H1 (cell line): ENCODE measurements at regions not wholly inside any gene's neighbourhood (a gene's known extent, or its start where the extent isn't known, plus 50 kb on each side); places are given as distances from the start of the nearest gene placed in this dataset.

Experiments
- CTCF ChIP-seq, 3 experiments: IDR thresholded peaks; 1 replicate in 2 of 3; 2 replicates in 1 of 3; pipeline versions ENCODE4 v1.5.1 to v1.6.1; 2011; ENCODE audit warnings: low read length in 3 of 3, mild to moderate bottlenecking in 3 of 3, inconsistent platforms in 2 of 3, low read depth in 1 of 3, moderate library complexity in 1 of 3; ENCODE audit not compliant: insufficient read depth in 1 of 3; ENCODE audit errors: control extremely low read depth in 1 of 3
- MAFK ChIP-seq: IDR thresholded peaks from 2 replicates; pipeline ENCODE4 v1.6.1; 2012; ENCODE audit warnings: low read depth, mild to moderate bottlenecking, improper control_type of control experiment, low read length
- PHF8 ChIP-seq: fragments of 200-600 bp; sonication (generic); conservative IDR thresholded peaks from 2 replicates; pipeline ENCODE4 v1.7.1; 2012; ENCODE audit warnings: low read depth, mild to moderate bottlenecking, inconsistent platforms, low read length, moderate library complexity
- POLR2AphosphoS5 ChIP-seq: IDR thresholded peaks from 2 replicates; pipeline ENCODE4 v1.6.1; 2011; ENCODE audit warnings: low read depth, low read length
- TF ChIP-seq, protein P1 (sequence below): fragments of 300-600 bp; sonication (generic); IDR thresholded peaks from 2 replicates; pipeline ENCODE4 v1.7.1; 2012; ENCODE audit warnings: low read length, moderate library complexity, mild to moderate bottlenecking, inconsistent platforms; ENCODE audit not compliant: insufficient replicate concordance

GRCh38 chr11:27239305-27239942 is 123.6 kb downstream of the CCDC34 start (continued):
- TF ChIP-seq, protein P1, sequence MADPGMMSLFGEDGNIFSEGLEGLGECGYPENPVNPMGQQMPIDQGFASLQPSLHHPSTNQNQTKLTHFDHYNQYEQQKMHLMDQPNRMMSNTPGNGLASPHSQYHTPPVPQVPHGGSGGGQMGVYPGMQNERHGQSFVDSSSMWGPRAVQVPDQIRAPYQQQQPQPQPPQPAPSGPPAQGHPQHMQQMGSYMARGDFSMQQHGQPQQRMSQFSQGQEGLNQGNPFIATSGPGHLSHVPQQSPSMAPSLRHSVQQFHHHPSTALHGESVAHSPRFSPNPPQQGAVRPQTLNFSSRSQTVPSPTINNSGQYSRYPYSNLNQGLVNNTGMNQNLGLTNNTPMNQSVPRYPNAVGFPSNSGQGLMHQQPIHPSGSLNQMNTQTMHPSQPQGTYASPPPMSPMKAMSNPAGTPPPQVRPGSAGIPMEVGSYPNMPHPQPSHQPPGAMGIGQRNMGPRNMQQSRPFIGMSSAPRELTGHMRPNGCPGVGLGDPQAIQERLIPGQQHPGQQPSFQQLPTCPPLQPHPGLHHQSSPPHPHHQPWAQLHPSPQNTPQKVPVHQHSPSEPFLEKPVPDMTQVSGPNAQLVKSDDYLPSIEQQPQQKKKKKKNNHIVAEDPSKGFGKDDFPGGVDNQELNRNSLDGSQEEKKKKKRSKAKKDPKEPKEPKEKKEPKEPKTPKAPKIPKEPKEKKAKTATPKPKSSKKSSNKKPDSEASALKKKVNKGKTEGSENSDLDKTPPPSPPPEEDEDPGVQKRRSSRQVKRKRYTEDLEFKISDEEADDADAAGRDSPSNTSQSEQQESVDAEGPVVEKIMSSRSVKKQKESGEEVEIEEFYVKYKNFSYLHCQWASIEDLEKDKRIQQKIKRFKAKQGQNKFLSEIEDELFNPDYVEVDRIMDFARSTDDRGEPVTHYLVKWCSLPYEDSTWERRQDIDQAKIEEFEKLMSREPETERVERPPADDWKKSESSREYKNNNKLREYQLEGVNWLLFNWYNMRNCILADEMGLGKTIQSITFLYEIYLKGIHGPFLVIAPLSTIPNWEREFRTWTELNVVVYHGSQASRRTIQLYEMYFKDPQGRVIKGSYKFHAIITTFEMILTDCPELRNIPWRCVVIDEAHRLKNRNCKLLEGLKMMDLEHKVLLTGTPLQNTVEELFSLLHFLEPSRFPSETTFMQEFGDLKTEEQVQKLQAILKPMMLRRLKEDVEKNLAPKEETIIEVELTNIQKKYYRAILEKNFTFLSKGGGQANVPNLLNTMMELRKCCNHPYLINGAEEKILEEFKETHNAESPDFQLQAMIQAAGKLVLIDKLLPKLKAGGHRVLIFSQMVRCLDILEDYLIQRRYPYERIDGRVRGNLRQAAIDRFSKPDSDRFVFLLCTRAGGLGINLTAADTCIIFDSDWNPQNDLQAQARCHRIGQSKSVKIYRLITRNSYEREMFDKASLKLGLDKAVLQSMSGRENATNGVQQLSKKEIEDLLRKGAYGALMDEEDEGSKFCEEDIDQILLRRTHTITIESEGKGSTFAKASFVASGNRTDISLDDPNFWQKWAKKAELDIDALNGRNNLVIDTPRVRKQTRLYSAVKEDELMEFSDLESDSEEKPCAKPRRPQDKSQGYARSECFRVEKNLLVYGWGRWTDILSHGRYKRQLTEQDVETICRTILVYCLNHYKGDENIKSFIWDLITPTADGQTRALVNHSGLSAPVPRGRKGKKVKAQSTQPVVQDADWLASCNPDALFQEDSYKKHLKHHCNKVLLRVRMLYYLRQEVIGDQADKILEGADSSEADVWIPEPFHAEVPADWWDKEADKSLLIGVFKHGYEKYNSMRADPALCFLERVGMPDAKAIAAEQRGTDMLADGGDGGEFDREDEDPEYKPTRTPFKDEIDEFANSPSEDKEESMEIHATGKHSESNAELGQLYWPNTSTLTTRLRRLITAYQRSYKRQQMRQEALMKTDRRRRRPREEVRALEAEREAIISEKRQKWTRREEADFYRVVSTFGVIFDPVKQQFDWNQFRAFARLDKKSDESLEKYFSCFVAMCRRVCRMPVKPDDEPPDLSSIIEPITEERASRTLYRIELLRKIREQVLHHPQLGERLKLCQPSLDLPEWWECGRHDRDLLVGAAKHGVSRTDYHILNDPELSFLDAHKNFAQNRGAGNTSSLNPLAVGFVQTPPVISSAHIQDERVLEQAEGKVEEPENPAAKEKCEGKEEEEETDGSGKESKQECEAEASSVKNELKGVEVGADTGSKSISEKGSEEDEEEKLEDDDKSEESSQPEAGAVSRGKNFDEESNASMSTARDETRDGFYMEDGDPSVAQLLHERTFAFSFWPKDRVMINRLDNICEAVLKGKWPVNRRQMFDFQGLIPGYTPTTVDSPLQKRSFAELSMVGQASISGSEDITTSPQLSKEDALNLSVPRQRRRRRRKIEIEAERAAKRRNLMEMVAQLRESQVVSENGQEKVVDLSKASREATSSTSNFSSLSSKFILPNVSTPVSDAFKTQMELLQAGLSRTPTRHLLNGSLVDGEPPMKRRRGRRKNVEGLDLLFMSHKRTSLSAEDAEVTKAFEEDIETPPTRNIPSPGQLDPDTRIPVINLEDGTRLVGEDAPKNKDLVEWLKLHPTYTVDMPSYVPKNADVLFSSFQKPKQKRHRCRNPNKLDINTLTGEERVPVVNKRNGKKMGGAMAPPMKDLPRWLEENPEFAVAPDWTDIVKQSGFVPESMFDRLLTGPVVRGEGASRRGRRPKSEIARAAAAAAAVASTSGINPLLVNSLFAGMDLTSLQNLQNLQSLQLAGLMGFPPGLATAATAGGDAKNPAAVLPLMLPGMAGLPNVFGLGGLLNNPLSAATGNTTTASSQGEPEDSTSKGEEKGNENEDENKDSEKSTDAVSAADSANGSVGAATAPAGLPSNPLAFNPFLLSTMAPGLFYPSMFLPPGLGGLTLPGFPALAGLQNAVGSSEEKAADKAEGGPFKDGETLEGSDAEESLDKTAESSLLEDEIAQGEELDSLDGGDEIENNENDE: no peak
- TF ChIP-seq POLR2AphosphoS5 (no peak), MAFK (no peak), CTCF (IDR thresholded peaks at IDR 0.05; ENCODE audit: control extremely low read depth in 1 of 3, insufficient read depth in 1 of 3, low read depth in 1 of 3, low read length in 3 of 3) (no peak), PHF8 (no peak)
